GM19397 (cell line): ENCODE measurements at regions not wholly inside any gene's neighbourhood (a gene's known extent, or its start where the extent isn't known, plus 50 kb on each side); places are given as distances from the start of the nearest gene placed in this dataset.

Experiments used
- ATAC-seq: cut with Tn5 transposase; IDR thresholded peaks from one replicate; pipeline ENCODE4 v1.9.1; 2021; ENCODE audit warnings: mild to moderate bottlenecking, moderate library complexity; ENCODE audit not compliant: unreplicated experiment

DNA sequence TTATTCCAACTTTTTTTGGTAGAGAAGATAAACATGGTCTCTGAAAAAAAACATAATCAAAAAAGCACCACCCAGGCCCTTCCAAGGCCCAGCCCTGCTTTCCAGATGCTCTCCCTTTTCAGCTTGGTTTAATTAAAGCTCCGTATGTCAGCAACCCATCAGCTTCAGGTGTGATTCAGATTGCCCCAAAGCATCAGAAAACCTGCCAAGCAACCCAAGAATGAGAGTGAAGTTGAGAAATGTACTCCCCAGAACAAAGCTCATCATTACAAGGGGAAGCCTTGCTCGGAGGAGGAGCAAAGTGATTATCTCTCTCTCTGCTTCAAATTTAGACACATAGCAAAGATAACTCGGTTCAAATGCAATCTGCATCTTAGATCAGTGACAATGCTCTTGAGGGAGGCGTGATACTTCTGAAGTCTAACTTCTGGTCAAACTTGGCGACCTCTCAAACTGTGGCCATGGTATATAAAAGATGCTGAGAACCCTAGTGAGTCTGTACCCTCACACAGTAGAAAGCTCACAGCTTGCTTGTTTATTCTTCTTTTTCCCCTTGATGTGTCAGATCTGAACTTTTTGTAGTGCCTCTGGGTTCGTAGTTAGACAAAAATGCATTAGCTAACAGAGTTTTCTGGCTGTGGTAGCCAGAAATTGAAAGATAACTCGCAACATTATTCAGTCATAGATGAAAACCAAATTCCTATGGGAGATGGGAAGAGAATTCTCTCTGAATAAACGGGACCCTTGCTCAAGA lies 63.3 kb upstream of the ZC3H11B start:
- no peak for ATAC-seq

DNA sequence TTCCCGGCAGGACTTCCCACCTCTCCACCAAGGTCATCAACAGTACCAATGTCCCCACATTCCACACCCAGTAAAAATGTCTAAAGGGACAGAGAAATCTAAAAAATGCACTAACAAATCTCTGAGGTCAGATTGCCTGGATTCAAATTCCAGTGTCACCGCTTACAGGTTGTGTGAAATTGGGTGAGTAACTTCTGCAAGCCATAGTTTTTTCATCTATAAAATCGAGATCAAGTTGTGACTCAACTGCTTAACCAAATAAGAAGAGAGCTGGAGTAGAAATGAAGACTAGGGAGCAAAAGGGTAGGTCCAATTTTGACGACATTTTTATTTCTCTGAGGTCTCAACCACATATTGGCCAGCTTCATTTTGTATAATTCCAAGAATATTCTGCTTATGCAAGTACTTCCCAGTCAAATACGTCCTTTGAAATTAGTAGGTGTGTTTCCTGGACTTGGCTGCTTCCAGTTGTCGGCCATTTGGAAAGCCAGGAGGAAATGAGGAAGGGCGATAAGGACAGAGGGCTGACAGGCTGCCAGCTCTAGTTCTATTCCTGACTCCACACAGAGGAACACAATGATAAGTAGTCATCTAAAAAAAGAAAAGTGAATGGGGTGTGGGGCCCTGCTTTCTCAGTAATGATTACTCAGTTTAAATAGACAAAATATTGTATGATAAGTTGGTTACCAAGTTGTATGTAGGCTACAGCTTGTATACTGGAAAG lies 57.7 kb upstream of the ZC3H11B start:
- no peak for ATAC-seq

DNA sequence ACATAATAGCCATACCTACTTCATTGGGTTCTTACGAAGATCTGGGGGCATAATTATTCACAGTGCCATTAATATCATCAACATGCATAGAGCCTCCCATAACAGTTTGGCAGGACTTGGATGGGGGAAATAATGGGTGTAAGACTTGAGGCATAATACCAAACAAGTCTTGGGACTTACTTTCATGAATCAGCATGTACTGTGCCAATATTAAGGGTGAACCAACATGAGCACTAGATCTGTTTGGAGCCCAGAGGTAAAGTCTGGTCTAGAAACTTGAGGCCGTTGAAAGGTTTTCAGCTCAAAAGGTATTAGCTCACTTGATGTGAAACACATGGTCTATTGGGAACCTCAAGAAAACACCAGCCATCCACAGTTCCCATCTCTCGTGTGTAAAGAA lies 56.7 kb upstream of the ZC3H11B start:
- no peak for ATAC-seq

DNA sequence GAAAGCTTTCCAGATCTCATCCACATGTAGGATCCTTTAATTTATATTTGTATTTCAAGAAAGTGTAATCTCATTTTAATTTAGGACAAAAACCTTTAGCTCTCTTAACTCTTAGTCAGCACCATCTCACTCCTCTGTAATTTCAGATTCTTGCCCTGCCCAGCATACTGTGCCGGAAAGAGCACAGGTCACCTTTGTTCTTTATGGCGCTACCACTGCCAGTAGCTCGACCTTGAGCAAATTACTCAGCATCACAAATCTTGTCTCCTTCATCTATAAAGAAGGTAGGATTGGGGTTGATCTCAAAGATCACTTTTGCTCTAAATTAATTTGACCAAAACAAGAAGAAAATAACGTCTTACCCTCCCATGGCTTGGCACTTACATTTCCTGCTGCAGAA lies 56.1 kb upstream of the ZC3H11B start:
- no peak for ATAC-seq

DNA sequence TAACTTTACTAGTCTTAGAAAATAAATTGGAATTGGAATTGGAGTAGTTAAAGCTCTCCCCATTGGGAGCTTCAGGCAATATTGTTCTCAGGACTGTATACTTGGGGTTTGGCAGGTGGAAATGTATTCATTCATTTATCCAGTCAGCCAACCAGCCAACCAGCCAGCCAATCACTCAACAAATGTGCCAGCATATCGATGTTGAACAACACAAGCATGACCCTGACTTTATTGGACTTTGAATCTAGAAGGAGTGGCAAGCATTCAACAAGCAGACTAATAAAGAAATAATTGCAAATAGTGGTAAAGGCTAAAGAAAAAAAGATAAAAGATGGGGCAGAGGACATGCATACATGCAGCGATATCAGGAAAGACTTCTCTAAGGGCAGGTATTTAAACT lies 55.5 kb upstream of the ZC3H11B start:
- no peak for ATAC-seq

DNA sequence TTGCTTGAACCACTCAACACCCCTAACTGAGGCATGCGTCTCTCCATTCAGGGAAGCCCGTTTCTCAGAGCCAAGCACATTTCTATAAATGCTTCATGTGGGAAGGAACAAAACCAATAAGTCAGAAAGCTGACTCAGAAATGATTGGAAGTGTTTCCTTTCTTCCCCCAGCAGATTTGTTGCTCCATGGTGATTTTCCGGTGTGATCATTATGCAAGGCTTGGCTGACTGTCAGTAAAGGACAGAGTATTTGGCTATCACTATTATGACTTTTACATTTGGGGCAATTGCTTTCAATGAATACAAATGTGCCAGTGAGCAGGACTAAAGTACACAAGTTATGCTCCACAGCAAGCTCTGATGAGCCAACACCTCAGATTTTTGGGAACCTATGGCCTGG lies 53.3 kb upstream of the ZC3H11B start:
- ATAC-seq: no peak

DNA sequence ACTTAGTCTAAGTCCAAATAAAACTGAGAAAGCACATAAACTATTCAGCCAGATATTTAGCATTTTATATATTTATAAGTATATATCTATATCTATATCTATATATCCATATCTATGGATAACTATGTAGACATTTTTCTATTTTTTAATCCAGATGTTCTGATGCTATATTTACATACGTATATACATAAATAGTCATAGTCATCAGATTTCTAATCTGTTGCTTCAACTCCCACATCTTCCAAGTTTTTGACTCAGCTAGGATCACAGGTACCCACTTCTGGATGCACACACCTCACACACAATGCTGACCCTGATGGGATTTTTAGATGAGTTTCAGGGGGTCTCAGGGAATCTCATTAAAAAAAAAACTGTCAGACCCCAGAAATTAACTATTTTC lies 52.2 kb upstream of the ZC3H11B start:
- no peak for ATAC-seq

DNA sequence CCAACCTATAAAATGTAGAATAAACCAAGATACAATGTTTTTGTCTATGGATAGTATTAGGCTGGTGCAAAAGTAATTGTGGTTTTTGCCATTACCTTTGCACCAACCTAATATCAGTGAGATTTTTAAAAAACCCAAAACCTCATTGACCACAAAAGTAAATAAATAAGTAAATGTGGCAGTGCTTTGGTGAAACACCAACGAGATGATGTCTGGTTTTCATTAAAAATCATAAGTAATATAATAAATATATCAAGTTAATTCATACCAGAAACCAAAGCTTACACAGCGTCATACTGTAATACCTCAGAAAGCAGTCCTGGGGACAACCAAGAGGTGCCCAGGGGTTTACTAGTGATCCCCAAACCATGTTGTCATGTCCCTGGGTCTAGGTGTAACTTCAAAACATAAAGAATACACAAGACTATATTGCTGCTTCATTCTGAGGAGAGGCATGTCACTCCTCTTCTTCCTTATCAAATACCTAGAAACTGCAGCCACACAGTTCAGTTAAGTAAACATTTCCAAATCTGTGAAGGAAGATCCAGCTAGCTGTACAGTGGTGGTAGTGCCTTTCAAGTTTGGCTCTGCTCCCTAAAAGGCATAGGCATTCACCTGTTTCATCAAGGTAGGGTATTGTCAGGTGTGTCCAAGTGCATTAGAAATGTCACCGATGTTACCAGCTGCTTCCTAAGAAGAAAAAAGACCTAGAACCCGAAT lies 51.6 kb upstream of the ZC3H11B start:
- no peak for ATAC-seq
